ENCODE measurements at regions not wholly inside any gene's neighbourhood (a gene's known extent, or its start where the extent isn't known, plus 50 kb on each side); places are given as distances from the start of the nearest gene placed in this dataset.

DNA sequence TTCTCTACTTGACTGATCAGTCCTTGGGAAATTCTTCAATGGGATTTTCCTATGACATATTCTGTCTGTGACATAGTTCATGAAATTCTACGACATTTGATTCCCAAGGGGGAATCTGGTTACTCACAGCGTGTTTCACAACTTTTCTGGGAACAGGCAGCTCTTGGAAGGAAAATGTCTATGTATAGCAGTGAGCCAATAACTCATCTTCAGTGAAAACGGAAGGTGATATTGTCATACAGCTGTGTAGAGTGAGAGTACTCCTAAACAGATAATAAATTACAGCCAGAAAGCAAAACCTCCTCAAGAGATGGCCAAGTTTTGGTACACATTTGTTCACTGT lies 91.4 kb downstream of the C9orf152 start:
- no peaks in the 10 kb centered on the region for H3K36me3 ChIP-seq (replicated peaks; ENCODE audit: insufficient read depth, low read depth)
- peak overlapping the region; percentile 70 for H3K27ac ChIP-seq
- H4K20me1 ChIP-seq (ENCODE audit: insufficient read depth, poor library complexity, severe bottlenecking): no peaks in the 10 kb centered on the region
- H3K4me2 ChIP-seq: no peak overlapping the region
- TF ChIP-seq, protein P1, sequence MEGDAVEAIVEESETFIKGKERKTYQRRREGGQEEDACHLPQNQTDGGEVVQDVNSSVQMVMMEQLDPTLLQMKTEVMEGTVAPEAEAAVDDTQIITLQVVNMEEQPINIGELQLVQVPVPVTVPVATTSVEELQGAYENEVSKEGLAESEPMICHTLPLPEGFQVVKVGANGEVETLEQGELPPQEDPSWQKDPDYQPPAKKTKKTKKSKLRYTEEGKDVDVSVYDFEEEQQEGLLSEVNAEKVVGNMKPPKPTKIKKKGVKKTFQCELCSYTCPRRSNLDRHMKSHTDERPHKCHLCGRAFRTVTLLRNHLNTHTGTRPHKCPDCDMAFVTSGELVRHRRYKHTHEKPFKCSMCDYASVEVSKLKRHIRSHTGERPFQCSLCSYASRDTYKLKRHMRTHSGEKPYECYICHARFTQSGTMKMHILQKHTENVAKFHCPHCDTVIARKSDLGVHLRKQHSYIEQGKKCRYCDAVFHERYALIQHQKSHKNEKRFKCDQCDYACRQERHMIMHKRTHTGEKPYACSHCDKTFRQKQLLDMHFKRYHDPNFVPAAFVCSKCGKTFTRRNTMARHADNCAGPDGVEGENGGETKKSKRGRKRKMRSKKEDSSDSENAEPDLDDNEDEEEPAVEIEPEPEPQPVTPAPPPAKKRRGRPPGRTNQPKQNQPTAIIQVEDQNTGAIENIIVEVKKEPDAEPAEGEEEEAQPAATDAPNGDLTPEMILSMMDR (IDR thresholded peaks at IDR 0.05; ENCODE audit: poor library complexity): no peak
- TF ChIP-seq EZH2phosphoT487 (IDR thresholded peaks at IDR 0.05; ENCODE audit: low read depth, severe bottlenecking, unreplicated experiment) (no peak), EZH2 (IDR thresholded peaks at IDR 0.05; ENCODE audit: borderline replicate concordance) (no peak)
- DNase-seq (ENCODE audit: low spot score): peak; percentile 51
- peaks cover 15% of the 10 kb centered on the region for H3K4me1 ChIP-seq (ENCODE audit: insufficient read depth)
- no peaks in the 10 kb centered on the region for H3K9me3 ChIP-seq (ENCODE audit: low read depth)
- no peaks in the 10 kb centered on the region for H3K27me3 ChIP-seq
- no peak overlapping the region for H2AFZ ChIP-seq
- H3K79me2 ChIP-seq: no peaks in the 10 kb centered on the region
- H3K9me2 ChIP-seq (replicated peaks; ENCODE audit: insufficient read depth): no peaks in the 10 kb centered on the region
- WGBS (ENCODE audit: low lambda C conversion rate, missing lambda C conversion rate): 64% methylated on average over 3 of the region's 3 CpGs
- no peak overlapping the region for H3K4me3 ChIP-seq

DNA sequence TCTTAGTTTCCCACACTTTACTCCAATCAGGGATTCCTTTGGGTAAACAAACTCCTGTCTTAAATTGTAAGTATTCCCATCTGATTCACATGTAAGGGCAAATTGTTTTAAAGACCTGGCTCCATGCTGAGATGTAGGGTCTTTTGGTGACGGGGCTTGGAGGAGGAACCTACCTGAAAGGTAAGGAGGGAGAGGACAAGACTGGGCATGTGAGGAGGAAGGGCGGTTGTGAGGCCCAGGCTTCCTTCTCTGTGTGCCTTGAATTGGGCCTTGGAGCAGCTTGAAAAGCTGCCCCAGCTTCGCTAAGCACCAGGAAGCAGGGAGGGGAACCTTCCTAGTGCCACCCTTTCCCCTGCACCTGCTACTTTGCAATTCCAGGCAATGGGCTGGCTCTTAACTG lies 86.8 kb downstream of the C9orf152 start:
- H3K27ac ChIP-seq: no peak overlapping the region
- no peaks in the 10 kb centered on the region for H4K20me1 ChIP-seq (ENCODE audit: insufficient read depth, poor library complexity, severe bottlenecking)
- H2AFZ ChIP-seq: no peak overlapping the region
- no peaks in the 10 kb centered on the region for H3K27me3 ChIP-seq
- H3K9me2 ChIP-seq (replicated peaks; ENCODE audit: insufficient read depth): no peaks in the 10 kb centered on the region
- no peaks in the 10 kb centered on the region for H3K9me3 ChIP-seq (ENCODE audit: low read depth)
- no peaks in the 10 kb centered on the region for H3K36me3 ChIP-seq (replicated peaks; ENCODE audit: insufficient read depth, low read depth)
- TF ChIP-seq, protein P1 (IDR thresholded peaks at IDR 0.05; ENCODE audit: poor library complexity): no peak
- no peak for TF ChIP-seq EZH2 (IDR thresholded peaks at IDR 0.05; ENCODE audit: borderline replicate concordance)
- TF ChIP-seq EZH2phosphoT487 (IDR thresholded peaks at IDR 0.05; ENCODE audit: low read depth, severe bottlenecking, unreplicated experiment): no peak
- no peak for DNase-seq (ENCODE audit: low spot score)
- peaks cover 17% of the 10 kb centered on the region for H3K4me1 ChIP-seq (ENCODE audit: insufficient read depth)
- no peak overlapping the region for H3K4me3 ChIP-seq
- WGBS (ENCODE audit: low lambda C conversion rate, missing lambda C conversion rate): 97% methylated on average over 3 of the region's 3 CpGs
- H3K4me2 ChIP-seq: no peak overlapping the region
- H3K79me2 ChIP-seq: peaks cover 7% of the 10 kb centered on the region

DNA sequence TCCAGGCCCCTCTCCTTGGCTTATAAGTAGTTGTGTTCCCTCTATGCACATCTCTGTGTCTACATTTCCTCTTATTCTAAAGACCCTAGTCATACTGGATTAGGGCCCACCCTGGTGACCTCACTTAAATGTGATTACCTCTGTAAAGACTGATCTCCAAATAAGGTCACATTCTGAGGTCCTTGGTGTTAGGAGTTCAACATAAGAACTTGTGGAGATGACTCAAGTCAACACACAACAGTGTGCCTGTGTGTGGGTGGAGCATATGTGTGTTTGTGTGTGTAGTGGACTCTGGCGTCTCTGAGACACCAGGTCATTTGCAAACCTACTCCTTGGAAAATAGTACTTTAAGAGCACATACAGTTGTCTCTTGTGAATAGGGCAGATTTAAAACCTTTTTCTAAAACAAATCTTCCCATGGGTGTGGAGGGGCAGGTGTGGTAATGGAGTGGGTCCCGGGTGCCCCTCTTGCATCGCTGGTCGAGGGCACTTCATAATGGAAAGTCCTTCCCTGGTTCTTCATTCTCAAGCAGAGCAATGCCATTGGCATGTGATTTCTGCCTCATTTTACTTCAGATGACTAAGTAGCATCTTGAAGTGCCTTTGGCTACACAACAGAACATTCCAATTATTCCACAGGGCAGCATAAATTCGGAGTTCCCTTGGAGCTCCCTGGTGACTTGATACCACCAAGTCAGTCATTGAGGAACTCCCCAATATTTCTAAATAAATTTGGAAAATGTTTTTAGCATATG lies 84.4 kb downstream of the C9orf152 start:
- H3K4me2 ChIP-seq: no peak overlapping the region
- no peak for DNase-seq (ENCODE audit: low spot score)
- 94% methylated on average over 5 of the region's 5 CpGs for WGBS (ENCODE audit: low lambda C conversion rate, missing lambda C conversion rate)
- no peaks in the 10 kb centered on the region for H3K9me2 ChIP-seq (replicated peaks; ENCODE audit: insufficient read depth)
- peak overlapping the region; percentile 95 for H3K27ac ChIP-seq
- peaks cover 28% of the 10 kb centered on the region for H3K79me2 ChIP-seq
- no peaks in the 10 kb centered on the region for H3K9me3 ChIP-seq (ENCODE audit: low read depth)
- no peak overlapping the region for H2AFZ ChIP-seq
- no peak overlapping the region for H3K4me3 ChIP-seq
- no peaks in the 10 kb centered on the region for H3K27me3 ChIP-seq
- H3K36me3 ChIP-seq (replicated peaks; ENCODE audit: insufficient read depth, low read depth): no peaks in the 10 kb centered on the region
- TF ChIP-seq EZH2 (IDR thresholded peaks at IDR 0.05; ENCODE audit: borderline replicate concordance) (no peak), EZH2phosphoT487 (IDR thresholded peaks at IDR 0.05; ENCODE audit: low read depth, severe bottlenecking, unreplicated experiment) (no peak)
- TF ChIP-seq, protein P1 (IDR thresholded peaks at IDR 0.05; ENCODE audit: poor library complexity): no peak
- peaks cover 38% of the 10 kb centered on the region for H3K4me1 ChIP-seq (ENCODE audit: insufficient read depth)
- no peaks in the 10 kb centered on the region for H4K20me1 ChIP-seq (ENCODE audit: insufficient read depth, poor library complexity, severe bottlenecking)

Measured in hepatocyte (in vitro differentiated cells).